Activated gamma-delta T cell treated with Interleukin-2 at 50 U/mL for 16 hours (primary cell): ENCODE measurements at regions not wholly inside any gene's neighbourhood (a gene's known extent, or its start where the extent isn't known, plus 50 kb on each side); places are given as distances from the start of the nearest gene placed in this dataset.

ENCODE experiments used
- DNase-seq: peaks from one replicate; pipeline ENCODE4 v3.0.0-alpha.2; 2020

DNA sequence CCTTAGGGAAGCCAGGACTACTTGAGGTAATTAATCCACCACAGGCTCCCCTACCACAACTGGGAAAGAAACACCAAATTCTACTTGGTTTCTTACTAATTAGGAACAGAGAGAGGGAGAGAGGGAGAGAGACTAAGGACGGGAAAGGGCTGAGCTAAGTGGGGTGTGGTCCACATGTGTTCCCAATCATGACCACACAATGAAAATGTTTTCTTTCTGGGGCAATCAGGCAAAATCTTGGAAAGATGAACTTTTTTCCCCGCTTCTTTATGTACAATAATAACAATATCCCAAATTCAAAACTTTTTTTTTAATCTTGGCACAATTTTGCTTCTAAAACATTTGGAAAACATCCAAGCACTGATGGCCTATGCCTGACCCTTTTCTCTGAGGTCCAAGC is 734.4 kb downstream of the MAFB start:
- no peak for DNase-seq

DNA sequence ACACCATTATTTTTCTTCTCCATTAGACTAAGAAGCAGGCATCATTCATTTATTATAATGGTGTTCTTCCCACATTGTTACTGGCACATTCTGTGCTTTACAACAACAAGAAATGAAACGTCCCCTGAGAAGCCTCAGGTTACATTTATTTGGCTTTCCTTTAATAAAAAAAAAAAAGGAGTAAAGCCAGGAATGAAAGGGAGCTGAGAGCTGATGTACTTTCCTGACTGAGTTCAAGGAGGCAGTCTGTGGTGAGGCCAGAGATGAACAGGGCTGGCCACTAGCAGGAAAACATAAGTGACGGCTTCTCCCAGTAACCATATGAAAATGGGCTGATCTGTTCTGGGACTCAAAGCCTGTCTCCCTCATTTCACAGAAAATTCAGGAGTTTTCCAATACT is 742.1 kb downstream of the MAFB start:
- no peak for DNase-seq

DNA sequence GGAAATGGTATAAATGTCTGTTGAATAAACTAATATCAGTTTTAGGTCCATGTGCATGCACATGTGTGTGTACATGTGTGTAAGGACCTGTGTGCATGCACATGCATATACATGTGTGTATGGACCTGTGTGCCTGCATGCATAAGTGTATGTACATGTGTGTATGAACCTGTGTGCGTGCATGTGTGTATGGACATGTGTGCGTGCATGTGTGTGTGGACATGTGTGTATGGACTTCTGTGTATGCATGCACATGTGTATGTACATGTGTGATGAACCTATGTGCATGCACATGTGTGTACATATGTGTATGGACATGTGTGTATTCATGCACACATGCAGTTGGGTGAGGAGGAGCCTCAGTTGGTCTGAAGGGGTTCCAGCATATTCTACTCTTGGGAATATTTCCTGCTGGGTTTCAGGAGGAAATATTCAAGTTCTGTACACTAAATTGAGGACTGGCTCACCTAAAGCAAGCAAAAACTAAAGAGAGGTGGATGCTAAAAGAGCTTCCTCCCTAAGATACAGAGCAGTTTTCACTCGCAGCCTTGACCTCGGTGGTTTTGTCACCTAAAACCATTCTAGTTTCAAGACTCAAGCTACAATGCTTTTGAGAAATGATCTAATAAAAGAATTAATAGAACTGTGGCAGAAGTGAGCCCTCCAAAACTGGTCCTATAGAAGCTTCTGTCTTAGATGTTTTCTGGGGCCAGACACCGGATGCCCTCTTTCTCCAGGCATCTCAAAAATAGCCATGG is 742.8 kb downstream of the MAFB start:
- no peak for DNase-seq

- no peak for DNase-seq
Observed at GRCh38 chr20:39944861-39945260, 744.2 kb downstream of the MAFB start.

DNA sequence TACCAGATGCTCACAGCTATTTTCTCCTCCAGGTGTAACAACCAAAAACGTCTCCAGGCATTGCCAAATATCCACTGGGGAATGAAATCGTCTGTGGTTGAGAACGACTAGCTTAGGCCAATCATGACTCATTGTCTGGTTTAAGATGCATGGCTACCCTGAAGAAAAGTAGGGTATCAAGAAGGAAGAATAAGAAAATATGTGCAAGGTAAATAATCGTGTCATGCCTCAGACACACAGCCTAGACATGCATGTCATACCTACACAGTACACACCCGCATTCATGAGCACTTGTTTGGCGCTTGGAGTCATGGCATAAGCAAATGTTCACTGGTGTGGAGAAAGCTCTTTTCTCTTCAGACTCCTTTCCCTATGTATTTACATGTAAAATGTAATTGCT is 745.7 kb downstream of the MAFB start:
- DNase-seq, result no peak

DNA sequence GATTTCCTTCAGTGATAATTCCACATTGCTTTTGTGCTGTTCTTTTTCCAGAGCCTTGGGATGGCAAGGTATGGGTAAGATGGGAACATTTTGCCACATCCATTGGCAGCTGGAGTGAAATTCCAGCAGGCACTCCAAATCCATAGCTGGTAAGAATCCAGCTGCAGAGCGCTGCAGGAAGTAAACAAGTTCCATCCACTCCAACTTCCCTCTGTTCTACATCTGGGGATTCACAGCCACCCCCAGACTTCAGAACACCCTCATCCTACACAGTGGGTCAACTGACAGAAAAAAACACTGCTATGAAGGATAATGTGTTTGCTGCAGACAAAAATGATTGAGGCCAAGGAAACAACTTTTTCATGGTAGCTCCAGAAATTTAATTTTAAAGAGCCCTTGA is 747.8 kb downstream of the MAFB start:
- DNase-seq, result no peak

- DNase-seq, result no peak
Observed at GRCh38 chr20:39939241-39939865, 749.7 kb downstream of the MAFB start.

DNA sequence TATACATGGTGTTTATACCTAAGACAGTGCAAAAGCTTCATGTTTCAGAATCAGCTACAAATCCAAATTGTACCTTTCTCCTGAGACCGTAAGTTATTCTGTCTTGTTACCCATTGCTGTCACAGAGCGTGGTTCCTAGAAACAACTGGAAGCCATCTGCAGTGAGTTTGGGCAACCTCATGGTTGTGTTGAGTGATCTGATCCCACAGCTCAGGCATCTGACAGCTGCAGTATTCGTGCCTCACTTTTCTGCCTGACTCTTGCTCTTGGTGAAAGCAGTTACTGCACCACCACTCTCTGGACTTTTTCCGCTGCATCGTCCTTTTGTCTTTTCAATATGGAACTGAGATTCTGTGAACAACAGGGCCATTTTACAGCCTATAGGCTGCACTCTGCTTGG is 752.6 kb downstream of the MAFB start:
- no peak for DNase-seq

GRCh38 chr20:39935901-39936300 is 753.1 kb downstream of the MAFB start:
- DNase-seq, result no peak

- DNase-seq, result no peak
Observed at GRCh38 chr20:39916236-39916765, 772.7 kb downstream of the MAFB start.

DNA sequence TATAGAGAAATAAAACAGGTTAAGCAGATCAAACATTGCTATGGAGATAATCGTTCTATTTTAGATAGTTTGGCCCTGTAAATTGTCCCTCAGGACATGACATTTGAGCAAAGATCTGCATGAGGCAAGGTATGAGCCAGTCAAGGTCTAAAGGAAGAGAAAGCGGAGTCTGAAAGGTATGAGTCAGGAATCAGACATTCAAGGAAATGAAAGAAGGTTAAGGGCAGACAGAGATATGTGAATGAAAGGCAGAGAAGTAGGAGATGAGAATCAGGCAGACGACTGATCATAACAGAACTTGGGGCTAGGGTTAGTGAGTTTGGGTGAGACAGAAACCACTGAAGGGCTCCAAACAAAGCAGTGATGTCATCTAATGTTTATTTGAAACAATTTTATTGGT is 775.8 kb downstream of the MAFB start:
- DNase-seq, result no peak

DNA sequence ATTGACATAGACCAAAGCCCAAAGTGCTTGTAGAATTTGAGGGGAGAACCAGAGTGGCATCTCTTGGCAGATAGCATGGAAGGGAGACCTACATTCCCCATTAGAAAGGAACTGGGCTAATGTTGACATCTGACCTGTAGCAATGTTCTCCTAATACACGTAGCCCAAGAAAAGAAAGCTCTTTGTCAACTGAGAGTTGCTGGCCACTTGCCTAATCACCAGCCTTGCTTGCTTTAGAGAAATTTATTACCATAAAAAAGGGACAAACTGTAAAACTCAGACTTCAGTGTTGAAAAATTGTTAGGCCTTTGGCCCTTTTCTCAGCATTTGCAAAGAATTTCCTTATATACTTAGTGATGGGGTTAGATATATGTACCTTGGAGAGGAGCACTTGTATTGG is 777.5 kb downstream of the MAFB start:
- no peak for DNase-seq

- DNase-seq, result no peak
Observed at GRCh38 chr20:39910536-39910935, 778.5 kb downstream of the MAFB start.

- DNase-seq, result no peak
Observed at GRCh38 chr20:39909447-39909846, 779.6 kb downstream of the MAFB start.

- DNase-seq, result no peak
Observed at GRCh38 chr20:39904476-39905112, 784.4 kb downstream of the MAFB start.

GRCh38 chr20:39903806-39904465 is 785.1 kb downstream of the MAFB start:
- DNase-seq, result no peak

- DNase-seq, result no peak
Observed at GRCh38 chr20:39899881-39900280, 789.2 kb downstream of the MAFB start.

DNA sequence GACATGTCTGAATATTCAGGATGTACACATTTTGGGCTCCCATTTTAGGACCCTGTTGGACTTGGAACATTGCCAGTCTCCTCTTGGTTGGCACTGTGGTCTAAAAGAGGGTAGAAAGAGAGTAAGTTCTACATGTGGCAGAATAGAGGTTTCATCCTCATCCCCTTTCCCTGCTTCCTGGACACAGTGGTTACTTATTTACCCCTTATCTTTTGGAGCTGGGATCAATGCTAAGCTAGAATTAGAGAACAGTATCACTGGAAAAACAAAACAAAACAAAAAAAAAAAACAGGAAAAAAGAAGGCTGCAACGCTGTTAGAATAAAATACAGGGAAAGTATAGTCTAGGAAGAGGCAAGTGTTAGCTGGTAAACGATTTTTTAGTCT is 790.6 kb downstream of the MAFB start:
- DNase-seq, result no peak

DNA sequence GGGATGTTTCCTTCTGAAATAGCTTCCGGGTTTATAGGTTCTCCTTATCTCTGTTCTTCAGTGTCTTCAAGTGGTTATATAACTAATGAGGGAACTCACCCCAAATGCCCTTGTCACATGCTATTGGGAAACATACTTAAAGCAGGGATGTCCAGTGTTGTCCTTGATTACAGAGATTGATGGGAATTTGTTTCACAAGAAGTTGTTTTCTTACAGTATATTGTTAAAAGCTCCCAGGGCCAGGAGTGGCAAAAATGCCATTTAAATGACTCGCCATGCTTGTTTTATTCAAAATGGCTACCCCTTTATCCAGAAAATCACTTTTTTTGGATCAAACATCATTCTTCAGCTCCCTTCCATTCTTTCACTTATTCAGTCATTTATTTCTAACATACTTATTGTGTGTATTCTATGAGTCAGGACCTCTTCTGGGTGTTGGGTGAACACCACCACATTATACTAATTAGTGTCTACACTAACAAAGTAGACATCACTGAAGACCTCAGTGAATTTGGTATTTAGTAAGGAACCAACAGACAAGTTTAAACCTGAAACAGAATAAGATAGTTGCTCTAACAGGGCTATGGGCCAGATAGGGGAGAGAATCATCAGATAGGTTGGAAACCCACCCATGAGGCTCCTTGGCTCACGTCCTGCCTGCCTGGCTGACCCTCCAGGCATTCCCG is 791.1 kb downstream of the MAFB start:
- DNase-seq, result no peak

DNA sequence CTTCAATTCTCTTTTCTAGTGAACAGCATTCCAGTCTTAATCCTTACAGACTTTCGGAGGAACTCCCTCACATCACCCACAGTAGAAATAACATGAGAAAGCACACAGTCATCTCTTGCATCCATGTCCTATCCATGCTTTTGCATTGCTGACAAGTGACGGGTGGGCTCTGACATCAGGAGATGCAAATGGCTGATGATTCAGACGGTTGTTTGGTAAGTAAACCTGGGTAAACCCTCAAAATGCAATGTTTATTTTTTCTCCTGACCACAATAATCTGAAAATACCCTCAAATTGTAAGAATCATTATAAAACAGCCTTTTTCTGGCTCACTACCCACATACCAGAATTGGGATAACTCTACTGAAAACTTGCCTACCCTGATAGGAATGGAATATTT is 792.0 kb downstream of the MAFB start:
- no peak for DNase-seq

DNA sequence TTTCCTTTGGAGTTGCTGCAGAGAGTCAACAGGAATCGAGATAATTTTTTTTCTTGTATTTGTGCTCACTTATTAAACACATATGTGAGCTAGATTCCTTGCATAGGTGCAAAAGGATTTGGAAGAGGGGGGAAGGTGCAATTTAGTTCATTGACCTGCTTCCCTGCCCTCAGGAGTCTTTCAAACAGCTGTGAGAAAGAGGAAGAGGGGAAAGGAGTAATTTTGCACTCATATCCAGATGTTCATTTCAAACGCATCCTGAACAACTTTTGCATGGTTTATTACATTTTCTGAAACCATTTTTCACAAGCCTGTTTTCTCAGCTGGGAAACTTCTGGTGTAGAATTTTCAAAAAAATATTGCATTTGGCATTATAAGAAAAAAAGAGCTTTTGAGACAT is 795.0 kb downstream of the MAFB start:
- no peak for DNase-seq

- DNase-seq, result no peak
Observed at GRCh38 chr20:39893003-39893685, 795.9 kb downstream of the MAFB start.
